Ishikawa (cell line): ENCODE measurements at regions not wholly inside any gene's neighbourhood (a gene's known extent, or its start where the extent isn't known, plus 50 kb on each side); places are given as distances from the start of the nearest gene placed in this dataset.

Source experiments
- FOXM1 ChIP-seq: IDR thresholded peaks from 2 replicates; pipeline ENCODE4 v1.6.1; 2012; ENCODE audit warnings: low read depth, borderline replicate concordance
- RAD21 ChIP-seq: IDR thresholded peaks from 2 replicates; pipeline ENCODE4 v1.6.1; 2012; ENCODE audit warnings: low read depth
- USF1 ChIP-seq: IDR thresholded peaks from 2 replicates; pipeline ENCODE4 v1.6.1; 2012

GRCh38 chr18:54532222-54532621 lies 58.8 kb upstream of the DYNAP start:
- TF ChIP-seq RAD21 (no peak), USF1 (no peak), FOXM1 (no peak)
